A172 (cell line): ENCODE measurements at regions not wholly inside any gene's neighbourhood (a gene's known extent, or its start where the extent isn't known, plus 50 kb on each side); places are given as distances from the start of the nearest gene placed in this dataset.

Experiments
- DNase-seq: peaks from one replicate; pipeline ENCODE4 v3.0.0-alpha.2; 2015; ENCODE audit warnings: low spot score

DNA sequence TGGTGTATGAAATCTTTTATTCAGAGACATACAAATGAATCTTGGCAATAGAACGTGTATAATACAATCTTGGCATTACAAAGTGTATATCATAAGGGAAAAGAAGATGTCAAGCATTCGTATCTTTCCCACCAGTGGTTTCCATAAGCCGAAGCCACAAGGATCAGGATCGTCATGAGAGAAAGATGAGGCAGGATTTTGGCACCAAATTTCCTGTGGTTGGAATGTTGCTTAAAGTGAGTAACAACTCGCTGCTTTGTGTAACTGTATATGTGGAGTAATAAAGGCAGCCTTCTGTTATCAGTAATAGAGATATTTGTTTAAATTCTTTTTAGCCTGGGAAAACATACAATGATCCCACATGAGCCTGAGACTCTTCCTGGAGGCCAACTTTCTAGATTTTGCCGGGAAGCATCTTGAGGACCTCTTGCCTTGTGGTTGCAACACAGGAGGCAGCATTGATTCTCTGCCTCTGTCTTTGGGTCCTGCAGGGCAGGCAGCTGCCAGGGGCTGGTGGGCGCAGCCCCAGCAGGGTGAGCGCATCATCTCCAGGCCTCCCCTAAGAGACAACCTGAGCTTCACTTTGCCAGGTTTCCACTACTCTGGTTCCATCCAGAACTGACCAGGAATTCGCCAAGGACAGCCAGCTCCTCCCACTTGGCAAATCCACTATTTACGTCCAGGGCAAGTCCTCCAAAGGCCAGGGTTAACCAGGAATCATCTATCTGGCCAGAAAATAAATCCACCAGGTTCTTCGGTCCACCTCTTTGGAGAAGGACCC, 230.9 kb upstream of the SULF2 start:
- peak; percentile 82 for DNase-seq

- DNase-seq, result peak; percentile 27
Observed at GRCh38 chr20:48015141-48015910, 230.0 kb upstream of the SULF2 start.

DNA sequence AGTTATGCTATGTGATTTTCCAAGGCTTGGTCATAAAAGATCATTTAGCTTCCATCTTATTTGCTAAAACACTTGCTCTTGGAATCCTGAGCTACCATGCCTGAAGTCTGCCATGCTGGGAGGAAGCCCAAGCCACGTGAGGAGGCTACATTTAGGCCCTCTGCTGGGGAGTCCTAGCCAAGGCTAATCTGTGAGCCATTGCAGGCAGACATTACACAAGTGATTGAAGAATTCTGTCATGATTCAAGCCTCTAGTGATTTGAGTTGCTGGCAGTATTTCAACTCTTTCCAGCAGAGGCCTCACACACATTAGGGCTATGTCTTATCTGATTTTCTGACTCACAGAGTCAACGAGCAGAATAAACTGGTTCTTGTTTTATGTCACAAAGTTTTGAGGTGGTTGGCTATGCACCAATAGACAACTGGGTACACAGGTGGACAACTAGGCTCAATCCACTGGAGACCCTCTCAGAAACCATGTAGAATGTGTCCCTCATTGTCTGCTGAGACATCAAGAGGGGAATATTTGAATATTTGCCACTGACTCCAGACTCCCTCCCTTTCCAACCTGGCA, 227.2 kb upstream of the SULF2 start:
- DNase-seq, result peak; percentile 92

DNA sequence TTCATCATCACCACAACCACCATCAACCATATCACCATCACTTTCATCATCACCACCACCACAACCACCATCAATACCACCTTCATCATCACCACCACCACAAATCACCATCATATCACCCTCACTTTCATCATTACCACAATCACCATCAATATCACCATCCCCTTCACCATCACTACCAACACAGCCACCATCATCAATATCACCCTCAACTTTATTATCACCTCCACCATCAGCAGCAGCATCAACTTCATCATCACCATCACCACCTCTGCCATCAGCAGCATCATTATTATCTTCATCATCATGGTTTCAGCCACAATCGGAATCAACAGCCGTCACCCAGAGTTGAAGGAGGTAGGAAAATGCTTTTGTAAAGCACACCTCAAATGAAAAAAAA, 225.7 kb upstream of the SULF2 start:
- DNase-seq, result no peak

DNA sequence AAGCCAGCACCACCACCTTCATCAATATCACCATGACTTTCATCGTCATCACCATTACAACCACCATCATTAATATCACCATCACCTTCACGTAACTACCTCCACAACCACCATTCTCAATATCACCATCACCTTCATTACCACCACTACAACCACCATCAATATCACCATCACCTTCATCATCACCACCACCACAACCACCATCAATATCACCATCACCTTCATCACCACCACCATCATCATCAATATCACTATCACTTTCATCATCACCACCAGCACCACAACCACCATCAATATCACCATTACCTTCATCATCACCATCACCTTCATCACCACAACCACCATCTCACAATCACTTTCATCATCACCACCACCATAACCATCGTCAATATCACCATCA, 225.3 kb upstream of the SULF2 start:
- no peak for DNase-seq

DNA sequence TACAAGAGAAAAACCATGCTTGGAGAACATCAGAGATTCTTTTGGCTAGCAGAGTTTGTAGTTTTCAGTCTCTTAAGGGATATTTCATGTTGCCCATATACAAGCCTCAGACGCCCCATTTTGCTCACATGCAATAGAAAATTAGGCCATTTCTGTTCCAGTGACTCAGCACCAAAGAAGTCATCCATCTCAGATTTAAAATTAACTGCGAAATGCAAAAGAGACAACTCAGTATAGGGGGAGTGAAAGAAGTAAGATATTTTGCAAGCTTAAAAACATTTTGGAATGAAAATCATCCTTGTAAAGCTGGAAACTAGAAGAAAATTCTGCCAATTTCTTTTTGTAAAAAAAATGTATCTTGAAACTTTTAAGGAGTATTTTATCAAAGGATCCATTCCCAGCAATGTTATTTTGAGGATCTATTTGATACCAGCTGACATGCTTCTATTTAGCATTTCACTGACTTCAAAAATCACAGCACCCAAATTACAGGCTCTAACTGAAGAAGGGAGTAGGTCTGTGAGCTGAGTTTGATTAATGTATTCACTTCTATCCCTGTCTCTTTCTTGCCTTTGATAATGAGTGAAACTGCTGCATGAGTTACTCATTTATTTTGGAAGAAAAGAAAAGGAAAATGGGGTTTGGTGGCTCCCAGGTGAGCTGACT, 223.7 kb upstream of the SULF2 start:
- no peak for DNase-seq

DNA sequence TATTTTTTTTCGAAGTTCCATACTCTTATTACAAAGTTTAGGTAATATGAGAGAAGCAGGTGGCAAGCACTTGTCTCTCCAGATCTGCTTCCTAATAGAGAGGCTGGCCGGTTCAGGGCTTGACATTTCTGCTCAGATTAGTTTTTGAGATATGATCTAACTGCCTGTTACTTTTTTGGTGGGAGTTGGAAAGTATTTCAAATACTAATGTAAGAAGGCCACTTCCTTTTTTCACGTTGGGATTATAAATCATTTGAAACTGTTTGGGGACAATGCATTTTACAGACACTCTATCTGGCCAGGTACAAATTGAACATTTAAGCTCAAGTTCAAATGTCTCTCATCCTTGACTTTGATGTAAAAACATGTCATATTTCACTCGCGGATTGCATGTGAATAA, 222.1 kb upstream of the SULF2 start:
- DNase-seq, result no peak

DNA sequence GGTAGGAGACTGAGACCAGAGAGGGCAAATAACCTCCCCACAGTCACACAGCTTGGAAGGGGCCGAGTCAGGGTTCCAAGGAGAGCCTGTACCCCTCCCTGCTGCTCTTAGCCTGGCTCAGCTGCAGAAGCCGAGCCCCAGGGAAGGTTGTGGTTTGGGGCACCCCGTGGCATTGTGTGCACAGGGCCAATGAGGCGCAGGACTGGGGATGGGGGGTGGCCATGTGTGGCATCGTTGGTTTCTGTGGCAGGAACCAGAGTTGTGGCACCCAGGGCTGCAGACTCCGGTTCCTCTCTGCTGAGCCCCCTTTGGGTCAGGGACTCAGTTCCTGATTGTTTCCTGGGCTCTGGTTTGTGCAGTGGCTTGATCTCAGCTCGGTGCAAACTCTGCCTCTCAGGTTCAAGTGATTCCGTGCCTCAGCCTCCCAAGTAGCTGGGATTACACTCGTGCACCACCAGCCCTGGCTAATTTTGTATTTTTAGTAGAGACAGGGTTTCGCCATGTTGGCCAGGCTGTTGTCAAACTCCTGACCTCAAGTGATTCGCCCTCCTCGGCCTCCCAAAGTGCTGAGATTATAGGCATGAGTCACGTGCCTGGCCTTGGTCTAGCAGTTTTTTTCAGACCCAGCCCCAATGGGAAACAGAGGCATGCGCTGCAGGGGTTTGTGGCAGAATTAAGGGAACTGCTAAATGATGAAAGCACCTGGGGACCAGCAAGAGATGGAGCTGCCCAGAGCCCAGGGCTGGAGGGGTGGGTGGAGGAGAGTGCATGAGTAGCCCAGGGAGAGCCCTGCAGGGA, 221.0 kb upstream of the SULF2 start:
- no peak for DNase-seq

- DNase-seq, result no peak
Observed at GRCh38 chr20:48003021-48003420, 217.7 kb upstream of the SULF2 start.

GRCh38 chr20:48002517-48002970, 217.3 kb upstream of the SULF2 start:
- no peak for DNase-seq

DNA sequence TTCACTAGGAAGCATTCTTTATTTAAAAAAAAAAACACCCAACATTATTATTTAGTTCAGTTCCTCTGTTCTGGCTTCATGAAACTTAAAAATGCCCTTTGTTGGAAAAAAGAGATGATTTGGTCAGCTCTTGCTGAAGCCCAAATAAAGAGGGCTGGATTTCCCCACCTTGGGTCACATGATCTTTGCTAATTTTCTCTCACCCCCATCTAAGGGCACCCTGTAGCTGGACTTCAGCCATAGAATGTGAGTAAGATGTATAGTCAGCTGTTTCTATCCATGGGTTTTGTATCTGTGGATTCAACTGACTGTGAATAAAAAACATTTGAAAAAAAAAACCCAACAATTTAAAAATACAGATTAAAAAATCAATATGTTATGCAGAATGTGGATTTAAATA, 213.9 kb upstream of the SULF2 start:
- no peak for DNase-seq

DNA sequence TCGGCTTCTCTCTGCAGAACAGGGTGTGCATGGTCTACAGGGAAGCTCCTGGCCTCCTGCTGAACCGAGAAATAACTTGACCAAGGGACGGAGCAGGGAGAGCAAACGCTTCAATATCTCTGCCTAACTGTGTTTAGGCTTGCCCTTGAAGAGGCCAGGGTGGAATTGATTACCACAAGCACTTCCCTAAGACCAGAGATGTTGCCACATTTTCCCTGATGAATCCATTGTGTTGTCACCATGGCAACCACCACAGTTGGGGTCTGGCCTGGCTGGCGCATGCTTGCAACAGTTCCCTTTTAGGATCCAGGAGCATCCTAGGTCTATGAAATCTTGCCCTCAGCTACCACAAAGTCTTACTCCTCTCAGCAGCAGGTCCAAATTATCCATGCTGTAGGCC, 213.5 kb upstream of the SULF2 start:
- DNase-seq, result no peak

DNA sequence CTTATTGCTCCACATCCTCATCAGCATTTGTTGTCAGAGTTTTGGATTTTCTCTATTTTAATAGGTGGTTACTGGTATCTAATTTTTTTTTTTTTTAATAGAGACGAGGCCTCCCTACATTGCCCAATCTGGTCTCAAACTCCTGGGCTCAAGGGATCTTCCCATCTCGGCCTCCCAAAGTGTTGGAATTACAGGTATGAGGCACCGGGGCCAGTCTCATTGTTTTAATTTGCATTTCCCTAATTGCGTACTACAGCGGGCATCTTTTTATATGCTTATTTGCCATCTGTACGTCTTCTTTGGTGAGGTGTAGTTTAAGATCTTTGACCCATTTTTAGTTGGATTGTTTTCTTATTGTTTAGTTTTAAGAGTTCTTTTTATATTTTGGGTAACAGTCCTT, 210.4 kb upstream of the SULF2 start:
- no peak for DNase-seq

GRCh38 chr20:47993817-47994216, 208.5 kb upstream of the SULF2 start:
- DNase-seq, result no peak

- no peak for DNase-seq
Observed at GRCh38 chr20:47993035-47993755, 207.9 kb upstream of the SULF2 start.

DNA sequence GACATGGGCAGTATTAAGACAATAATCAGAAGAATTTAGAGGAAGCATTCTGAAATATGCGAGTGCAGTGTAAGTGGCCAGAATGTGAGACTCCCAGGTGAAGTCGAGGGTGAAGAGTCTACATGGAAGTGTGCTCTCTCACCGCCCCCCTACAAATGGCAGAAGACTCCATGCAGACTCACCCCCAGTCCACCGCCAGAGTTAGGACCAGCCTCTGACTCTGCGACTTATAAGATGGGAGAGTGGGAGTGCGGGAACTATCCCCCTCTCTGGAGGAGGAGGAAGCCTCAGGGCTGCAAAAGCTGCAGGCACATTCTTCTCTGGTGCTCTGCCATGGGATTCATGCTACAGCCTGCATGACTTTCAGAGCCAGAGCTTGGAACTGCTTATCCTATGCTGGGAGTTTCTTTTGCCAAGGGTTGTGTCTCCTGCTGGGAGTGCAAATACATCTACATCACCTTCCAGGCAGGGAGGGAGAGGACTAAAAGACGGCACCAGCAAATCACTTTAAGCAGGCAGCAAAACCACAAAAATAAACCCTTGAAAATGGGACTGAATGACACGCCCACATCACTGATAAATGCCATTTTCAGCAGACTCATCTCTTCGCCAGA, 206.7 kb upstream of the SULF2 start:
- DNase-seq, result peak; percentile 53

DNA sequence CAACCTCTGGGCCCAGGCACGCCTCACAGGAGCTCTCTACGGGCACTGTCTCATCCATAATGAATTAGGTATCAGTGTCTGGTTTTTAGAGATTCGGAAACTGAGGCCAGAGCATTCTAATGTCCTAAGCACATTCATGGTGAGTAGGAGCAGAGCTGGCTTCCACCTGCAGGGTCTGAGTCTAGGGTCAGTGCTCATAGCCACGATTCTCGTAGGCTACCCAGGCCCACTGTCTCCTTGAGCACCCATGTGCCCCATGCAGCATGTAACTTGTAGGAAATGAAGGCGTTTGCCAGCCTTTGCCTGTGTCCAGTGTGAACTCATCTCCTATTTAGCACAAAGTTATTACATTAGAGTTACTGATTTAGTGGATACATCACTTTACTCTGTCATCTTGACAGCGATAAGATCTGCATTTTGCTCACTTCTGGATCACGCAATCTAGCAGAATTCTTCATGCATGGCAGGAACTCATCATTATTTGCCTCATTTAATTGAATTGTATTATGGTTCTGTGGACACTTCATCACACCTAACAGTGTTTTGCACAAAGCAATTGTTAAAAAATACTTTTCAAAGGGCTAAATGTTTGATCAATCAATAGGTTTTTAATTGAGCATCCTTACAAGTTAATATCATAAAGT, 205.3 kb upstream of the SULF2 start:
- DNase-seq, result no peak

DNA sequence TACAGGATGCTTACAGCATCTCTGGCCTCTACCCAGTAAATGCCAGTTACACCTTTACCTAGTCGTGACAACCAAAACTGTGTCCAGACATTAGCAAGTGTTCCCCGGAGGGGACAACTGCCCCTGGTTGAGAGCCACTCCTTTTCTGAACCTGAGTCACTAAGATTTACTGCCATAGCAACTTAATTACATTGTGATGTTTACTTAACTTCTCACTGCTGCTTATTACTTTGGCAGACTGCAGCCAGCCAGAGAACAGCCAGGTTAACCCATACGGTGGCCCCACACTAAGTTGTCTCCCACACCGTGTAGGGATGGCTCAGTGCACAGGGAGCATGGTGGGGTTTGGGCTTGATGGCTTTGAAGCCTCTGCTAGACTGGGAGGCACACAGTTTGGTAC, 204.7 kb upstream of the SULF2 start:
- DNase-seq, result peak; percentile 43

DNA sequence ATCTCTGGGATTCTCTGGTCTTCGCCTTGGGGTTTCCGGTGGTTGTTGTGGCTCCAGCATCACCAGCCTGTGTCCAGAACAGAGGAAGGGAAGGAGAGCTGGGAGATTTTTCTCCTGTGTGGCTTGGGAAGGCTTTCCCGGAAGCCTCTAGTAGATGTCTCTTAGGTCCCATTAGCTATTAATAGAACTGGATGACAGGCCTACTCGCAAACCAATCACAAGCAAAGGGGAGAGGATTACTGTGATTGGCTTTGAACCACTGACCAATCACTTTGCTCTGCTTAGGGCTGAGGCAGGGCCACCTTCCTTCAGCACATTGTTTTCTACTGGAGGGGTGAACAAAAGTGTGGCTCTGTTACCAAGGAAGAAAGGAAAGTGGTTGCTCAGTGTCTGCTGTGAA, 203.4 kb upstream of the SULF2 start:
- no peak for DNase-seq
